NCI-H510A (cell line): ENCODE measurements at regions not wholly inside any gene's neighbourhood (a gene's known extent, or its start where the extent isn't known, plus 50 kb on each side); places are given as distances from the start of the nearest gene placed in this dataset.
"Not testable (repeated sequence)": the region's sequence is repeated elsewhere in the genome, so short reads cannot be mapped to it uniquely, and the experiment has no call there.

Experiments
- DNase-seq: peaks from one replicate; lab custom pipeline; 2025; lab: John Stamatoyannopoulos, UW

GRCh38 chr13:105847527-105848291 is 687.8 kb downstream of the EFNB2 start:
- no peak for DNase-seq

- DNase-seq: no peak
Observed at GRCh38 chr13:105846923-105847322, 688.5 kb downstream of the EFNB2 start.

- DNase-seq: no peak
Observed at GRCh38 chr13:105841286-105841685, 694.2 kb downstream of the EFNB2 start.

GRCh38 chr13:105838231-105838630 is 697.2 kb downstream of the EFNB2 start:
- DNase-seq: no peak

GRCh38 chr13:105837295-105837694 is 698.2 kb downstream of the EFNB2 start:
- not testable (repeated sequence) for DNase-seq

- no peak for DNase-seq
Observed at GRCh38 chr13:105830821-105831220, 704.6 kb downstream of the EFNB2 start.

- DNase-seq: no peak
Observed at GRCh38 chr13:105827111-105827809, 708.2 kb downstream of the EFNB2 start.

- DNase-seq: no peak
Observed at GRCh38 chr13:105825071-105825470, 710.4 kb downstream of the EFNB2 start.

GRCh38 chr13:105821337-105821736 is 714.1 kb downstream of the EFNB2 start:
- no peak for DNase-seq

- DNase-seq: no peak
Observed at GRCh38 chr13:105820415-105820814, 715.0 kb downstream of the EFNB2 start.

GRCh38 chr13:105817498-105817897 is 718.0 kb downstream of the EFNB2 start:
- DNase-seq: no peak

- DNase-seq: no peak
Observed at GRCh38 chr13:105816994-105817393, 718.5 kb downstream of the EFNB2 start.

GRCh38 chr13:105814902-105815250 is 720.6 kb downstream of the EFNB2 start:
- DNase-seq: no peak

- no peak for DNase-seq
Observed at GRCh38 chr13:105814219-105814901, 721.1 kb downstream of the EFNB2 start.

GRCh38 chr13:105806628-105806920 is 728.9 kb downstream of the EFNB2 start:
- no peak for DNase-seq

- no peak for DNase-seq
Observed at GRCh38 chr13:105805892-105806627, 729.4 kb downstream of the EFNB2 start.

GRCh38 chr13:105804561-105805190 is 730.8 kb downstream of the EFNB2 start:
- no peak for DNase-seq

GRCh38 chr13:105799155-105799554 is 736.3 kb downstream of the EFNB2 start:
- no peak for DNase-seq

GRCh38 chr13:105798541-105798940 is 736.9 kb downstream of the EFNB2 start:
- DNase-seq: no peak

- DNase-seq: no peak
Observed at GRCh38 chr13:105796081-105796480, 739.4 kb downstream of the EFNB2 start.

- DNase-seq: no peak
Observed at GRCh38 chr13:105790923-105791322, 744.5 kb downstream of the EFNB2 start.

- DNase-seq: no peak
Observed at GRCh38 chr13:105788530-105788929, 746.9 kb downstream of the EFNB2 start.
